Kidney capillary endothelial cell (primary cell): ENCODE measurements at regions not wholly inside any gene's neighbourhood (a gene's known extent, or its start where the extent isn't known, plus 50 kb on each side); places are given as distances from the start of the nearest gene placed in this dataset.
"Not testable (repeated sequence)": the region's sequence is repeated elsewhere in the genome, so short reads cannot be mapped to it uniquely, and the experiment has no call there.

Source experiments
- DNase-seq: peaks from one replicate; pipeline ENCODE4 v3.0.0-alpha.2; 2018; ENCODE audit warnings: low spot score

GRCh38 chr20:58579819-58580473 is 64.7 kb upstream of the APCDD1L start:
- DNase-seq, result no peak

GRCh38 chr20:58579069-58579818 is 64.0 kb upstream of the APCDD1L start:
- no peak for DNase-seq

- DNase-seq, result peak; percentile 4
Observed at GRCh38 chr20:58577871-58578598, 62.8 kb upstream of the APCDD1L start.

GRCh38 chr20:58577139-58577806 is 62.1 kb upstream of the APCDD1L start:
- DNase-seq, result no peak

- DNase-seq, result no peak
Observed at GRCh38 chr20:58576603-58576970, 61.4 kb upstream of the APCDD1L start.

- DNase-seq, result no peak
Observed at GRCh38 chr20:58575776-58576602, 60.8 kb upstream of the APCDD1L start.

GRCh38 chr20:58574469-58574868 is 59.3 kb upstream of the APCDD1L start:
- DNase-seq, result no peak

- DNase-seq, result no peak
Observed at GRCh38 chr20:58573986-58574385, 58.8 kb upstream of the APCDD1L start.

GRCh38 chr20:58573257-58573656 is 58.1 kb upstream of the APCDD1L start:
- DNase-seq, result no peak

- DNase-seq, result not testable (repeated sequence)
Observed at GRCh38 chr20:58572428-58572763, 57.2 kb upstream of the APCDD1L start.

- no peak for DNase-seq
Observed at GRCh38 chr20:58571693-58572427, 56.7 kb upstream of the APCDD1L start.

GRCh38 chr20:58571356-58571692 is 56.1 kb upstream of the APCDD1L start:
- DNase-seq, result no peak

- DNase-seq, result no peak
Observed at GRCh38 chr20:58570204-58570859, 55.1 kb upstream of the APCDD1L start.

GRCh38 chr20:58569241-58570125 is 54.3 kb upstream of the APCDD1L start:
- no peak for DNase-seq

- DNase-seq, result no peak
Observed at GRCh38 chr20:58568483-58569240, 53.5 kb upstream of the APCDD1L start.

GRCh38 chr20:58568126-58568482 is 52.9 kb upstream of the APCDD1L start:
- DNase-seq, result no peak

- DNase-seq, result no peak
Observed at GRCh38 chr20:58567437-58567836, 52.2 kb upstream of the APCDD1L start.

- no peak for DNase-seq
Observed at GRCh38 chr20:58566981-58567380, 51.8 kb upstream of the APCDD1L start.
